HG03575 (cell line): ENCODE measurements at regions not wholly inside any gene's neighbourhood (a gene's known extent, or its start where the extent isn't known, plus 50 kb on each side); places are given as distances from the start of the nearest gene placed in this dataset.
"Not testable (repeated sequence)": the region's sequence is repeated elsewhere in the genome, so short reads cannot be mapped to it uniquely, and the experiment has no call there.

ENCODE experiments used
- ATAC-seq: cut with Tn5 transposase; IDR thresholded peaks from one replicate; pipeline ENCODE4 v1.9.1; 2021; ENCODE audit not compliant: unreplicated experiment, insufficient number of reproducible peaks, low FRiP score; ENCODE audit errors: extremely low read depth

GRCh38 chr5:103783669-103784068 lies 221.1 kb upstream of the NUDT12 start:
- no peak for ATAC-seq

GRCh38 chr5:103780794-103781193 lies 218.2 kb upstream of the NUDT12 start:
- no peak for ATAC-seq

DNA sequence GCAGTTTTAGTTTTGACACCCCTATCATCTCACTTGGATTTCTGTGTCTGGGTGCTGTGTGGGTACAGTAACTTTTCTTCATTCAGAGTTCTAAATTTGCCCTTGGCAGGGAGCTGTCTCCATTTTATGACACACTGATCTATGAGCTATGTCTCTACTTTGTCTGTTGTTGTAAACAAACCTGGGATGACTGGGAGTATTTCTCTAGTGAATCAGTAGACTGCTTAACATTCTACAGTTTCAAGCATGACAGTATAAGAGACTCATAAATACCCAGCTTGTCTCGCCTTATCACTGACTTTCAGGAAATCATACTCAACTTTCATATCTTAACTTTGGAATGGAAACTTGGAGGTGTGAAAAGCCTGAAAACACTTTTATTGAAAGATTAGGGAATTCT lies 212.1 kb upstream of the NUDT12 start:
- ATAC-seq: no peak

GRCh38 chr5:103772248-103772647 lies 209.7 kb upstream of the NUDT12 start:
- no peak for ATAC-seq

DNA sequence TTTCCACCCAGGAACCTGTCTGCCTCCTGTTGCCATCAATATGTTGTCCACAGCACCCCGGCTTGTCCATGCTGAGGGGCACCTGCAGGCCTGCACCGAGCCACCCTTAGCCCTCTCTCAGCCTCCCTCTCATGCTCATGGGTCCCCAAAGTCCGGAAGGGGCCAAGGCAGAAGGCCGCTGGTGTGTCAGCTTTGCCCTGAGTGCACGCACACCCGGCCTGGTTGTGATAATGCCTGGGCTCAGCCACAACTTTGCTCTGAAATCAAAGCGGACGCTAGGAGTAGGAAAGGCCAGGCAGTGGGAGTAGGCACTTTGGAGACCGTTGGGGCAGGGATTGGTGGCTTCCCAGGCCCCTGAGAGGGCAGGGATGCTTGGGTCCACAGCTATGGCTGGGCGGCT lies 201.8 kb upstream of the NUDT12 start:
- no peak for ATAC-seq

- no peak for ATAC-seq
Observed at GRCh38 chr5:103758996-103759395, 196.4 kb upstream of the NUDT12 start.

GRCh38 chr5:103755974-103756373 lies 193.4 kb upstream of the NUDT12 start:
- ATAC-seq: no peak

DNA sequence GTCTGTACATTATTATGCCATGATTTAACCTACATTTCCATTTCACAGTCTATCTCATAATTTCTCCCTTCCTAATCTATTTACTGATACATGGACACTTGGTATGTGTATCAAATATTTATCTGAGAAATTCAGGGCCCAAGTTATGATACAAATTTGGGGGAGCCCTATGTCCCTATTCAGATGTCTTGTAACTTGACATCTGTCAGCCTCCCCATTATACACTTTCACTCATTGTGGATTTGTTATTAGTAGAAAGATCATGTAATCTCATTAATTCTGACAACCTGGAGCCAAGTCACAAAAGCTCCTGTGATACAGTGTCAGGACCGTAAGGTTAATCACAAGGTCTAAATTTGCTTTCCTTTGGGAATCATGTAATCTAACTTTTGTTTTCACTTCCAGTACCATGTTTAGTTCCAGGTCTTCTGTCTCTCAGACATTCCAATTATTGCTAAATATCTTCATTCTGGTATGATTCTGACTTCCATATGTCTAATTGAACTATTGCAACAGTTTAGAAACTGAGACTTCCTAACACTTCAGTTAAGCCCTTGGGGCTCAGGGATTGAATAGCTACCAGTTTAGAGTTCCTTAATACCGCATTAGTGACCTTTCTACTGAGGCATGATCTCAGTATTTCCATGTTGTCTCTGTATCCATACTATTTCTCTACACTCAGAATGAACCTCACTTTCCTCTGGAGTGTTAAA lies 182.9 kb upstream of the NUDT12 start:
- no peak for ATAC-seq

DNA sequence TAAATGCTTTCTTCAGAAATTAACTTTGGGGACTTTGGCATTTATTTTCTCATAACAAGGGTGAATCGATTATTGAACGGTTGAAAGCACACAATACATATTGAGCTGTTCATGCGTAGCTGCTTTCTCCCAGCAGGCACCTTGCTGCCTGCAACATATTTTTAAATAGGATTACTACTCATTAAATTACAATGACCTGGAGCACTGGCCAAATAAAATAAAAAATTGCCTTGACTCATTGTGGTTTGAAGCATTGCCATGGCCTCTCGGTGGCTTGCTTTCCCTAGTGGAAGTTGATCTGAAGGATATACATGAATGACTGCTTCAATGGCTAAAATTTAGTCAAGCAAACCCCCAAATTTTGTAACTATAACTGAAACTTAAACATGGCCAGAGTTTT lies 181.6 kb upstream of the NUDT12 start:
- ATAC-seq: no peak

- ATAC-seq: no peak
Observed at GRCh38 chr5:103743421-103743820, 180.8 kb upstream of the NUDT12 start.

- no peak for ATAC-seq
Observed at GRCh38 chr5:103741984-103742383, 179.4 kb upstream of the NUDT12 start.

GRCh38 chr5:103736343-103736742 lies 173.8 kb upstream of the NUDT12 start:
- not testable (repeated sequence) for ATAC-seq

DNA sequence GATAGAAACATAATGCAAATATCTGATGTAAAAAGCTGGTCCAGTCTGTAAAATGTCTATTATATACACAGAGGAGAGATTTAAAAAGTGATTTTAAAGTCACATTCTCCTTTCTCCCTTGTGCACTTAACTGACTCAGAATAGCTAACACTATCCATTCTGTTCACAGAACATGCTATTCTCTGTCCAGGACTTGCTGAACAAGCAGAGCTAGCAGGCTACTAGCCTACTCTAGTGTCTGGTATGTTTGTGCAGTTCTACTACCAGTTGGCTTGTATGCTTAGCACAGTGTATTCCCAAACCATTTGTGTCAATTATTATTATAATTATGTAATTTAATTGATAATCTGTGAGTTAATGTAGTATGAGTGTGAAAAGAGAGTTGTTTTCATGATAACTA lies 161.7 kb upstream of the NUDT12 start:
- no peak for ATAC-seq

- ATAC-seq: no peak
Observed at GRCh38 chr5:103721183-103721582, 158.6 kb upstream of the NUDT12 start.

DNA sequence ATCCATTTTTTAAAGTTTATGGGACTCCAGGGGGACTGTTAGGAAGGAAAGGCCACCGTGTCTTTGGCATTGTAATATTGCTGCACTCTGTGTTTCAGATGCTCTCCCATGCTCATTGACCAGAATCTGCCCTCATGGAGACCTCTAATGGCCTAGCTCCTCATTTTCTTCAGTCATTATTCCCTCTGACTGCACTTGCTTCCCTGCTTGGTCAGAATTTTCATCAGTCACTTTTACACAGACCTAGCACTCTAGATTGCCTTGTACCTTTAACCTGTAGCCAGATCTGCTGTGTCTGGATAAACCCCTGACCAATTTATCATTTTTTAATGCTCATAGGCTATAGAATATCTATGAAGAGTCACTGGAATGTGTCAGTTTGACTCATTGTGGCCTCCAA lies 155.5 kb upstream of the NUDT12 start:
- no peak for ATAC-seq

DNA sequence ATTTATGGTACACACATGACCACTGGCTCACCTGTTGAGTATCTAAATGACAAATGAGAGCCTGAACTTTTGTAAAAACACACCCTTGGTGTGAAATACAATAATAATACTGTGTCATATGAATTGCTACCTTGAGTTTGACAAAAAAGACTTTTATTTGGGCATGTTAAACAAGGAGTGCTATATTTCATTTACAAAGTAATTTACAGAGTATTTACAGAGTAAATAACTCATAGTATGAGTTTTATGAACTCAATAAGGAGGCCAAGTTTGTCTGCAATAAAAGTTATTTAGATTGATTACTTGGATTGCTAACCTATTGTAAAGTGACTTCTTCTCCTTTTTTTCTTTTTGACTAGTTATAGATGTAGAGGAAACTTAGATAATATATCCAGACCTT lies 146.0 kb upstream of the NUDT12 start:
- ATAC-seq: no peak

DNA sequence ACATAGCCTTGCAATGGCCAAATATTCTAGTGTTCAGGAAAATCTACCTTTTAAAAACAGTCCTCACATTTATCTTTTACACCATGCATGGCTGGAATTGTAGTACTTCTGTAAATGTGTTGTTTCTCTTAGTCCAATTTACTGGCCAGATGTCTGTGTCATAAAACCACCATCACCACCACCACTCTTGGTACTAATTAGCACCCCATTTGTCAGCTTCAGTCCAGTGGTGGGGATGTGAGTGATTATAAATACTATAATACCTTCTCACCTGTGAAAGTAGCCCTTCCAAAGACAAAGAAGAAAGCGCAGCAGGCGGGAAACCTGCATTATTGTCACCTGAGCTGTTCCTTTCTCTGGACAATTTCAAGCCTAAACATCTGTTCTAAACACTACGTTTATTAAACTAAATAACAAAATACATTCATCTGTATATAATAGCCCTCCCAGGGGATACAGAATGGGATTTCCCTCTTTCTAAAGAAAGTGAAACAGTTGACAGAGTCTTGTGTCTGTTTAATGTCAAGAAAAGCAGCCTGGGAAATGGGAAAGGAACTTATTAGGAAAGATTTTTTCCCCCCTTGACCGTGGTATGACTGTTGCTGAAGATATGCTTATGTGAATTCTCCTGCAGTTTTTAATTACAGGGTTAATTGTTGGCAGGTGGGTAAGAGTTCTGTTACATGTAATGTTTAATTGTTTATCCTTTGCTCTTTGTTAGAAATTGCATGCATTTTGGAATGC lies 144.5 kb upstream of the NUDT12 start:
- no peak for ATAC-seq

DNA sequence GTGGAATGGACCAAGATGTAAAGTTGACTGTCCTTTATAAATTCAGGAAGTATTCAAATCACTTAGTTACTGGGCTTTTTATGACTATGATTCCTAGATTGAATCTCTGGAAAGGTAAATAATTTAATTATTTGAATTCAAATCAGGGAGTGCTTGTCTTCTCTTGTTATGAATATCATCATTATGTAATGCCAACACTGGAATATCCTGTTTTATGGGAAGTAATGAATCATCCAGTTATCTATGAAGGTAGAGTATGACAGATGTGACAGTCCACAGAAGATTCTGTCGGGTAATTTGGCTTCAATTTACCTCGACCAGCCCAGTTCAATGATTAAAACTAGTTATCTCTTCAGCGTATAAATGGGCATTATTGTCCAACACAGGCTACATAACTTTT lies 141.0 kb upstream of the NUDT12 start:
- no peak for ATAC-seq

DNA sequence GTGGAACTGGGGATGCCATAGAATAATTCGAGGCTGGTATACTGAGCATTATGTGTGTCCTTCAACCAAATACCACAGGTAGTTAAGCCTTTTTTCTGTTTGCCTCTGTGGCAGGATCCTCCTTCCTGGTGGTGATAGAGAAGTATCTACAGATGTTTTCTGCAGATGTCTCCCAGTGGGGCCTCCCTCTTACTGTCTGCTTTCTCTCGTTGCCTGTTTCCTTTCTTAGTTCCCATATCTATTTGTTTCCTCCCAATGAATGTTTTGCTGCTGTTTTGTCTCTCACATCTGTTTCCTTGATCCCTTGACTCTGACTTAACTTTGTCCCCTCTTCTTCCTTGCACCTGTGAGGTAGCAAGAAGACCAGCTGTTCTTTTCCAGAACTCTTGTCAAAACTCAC lies 130.9 kb upstream of the NUDT12 start:
- ATAC-seq: no peak

DNA sequence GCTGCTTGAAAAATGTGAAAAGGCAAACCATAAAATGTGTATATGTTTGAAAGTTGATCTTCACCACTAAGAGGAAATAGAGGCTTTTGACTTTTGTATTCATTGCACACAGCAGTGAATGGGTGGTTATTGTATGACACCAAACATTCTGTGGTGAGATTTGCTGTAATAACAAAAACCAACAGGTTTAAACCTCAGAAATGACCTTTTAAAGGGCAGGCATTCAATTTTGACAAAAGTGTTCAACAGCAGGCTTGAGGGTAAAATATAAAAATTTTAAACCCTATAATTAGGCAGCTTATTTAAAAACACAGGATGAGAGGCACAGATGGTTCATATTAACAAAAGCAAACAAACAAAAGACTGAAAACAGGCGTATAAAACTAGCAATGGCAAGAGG lies 128.1 kb upstream of the NUDT12 start:
- no peak for ATAC-seq

- no peak for ATAC-seq
Observed at GRCh38 chr5:103679873-103680272, 117.3 kb upstream of the NUDT12 start.
